Neural crest cell (in vitro differentiated cells): ENCODE measurements at regions not wholly inside any gene's neighbourhood (a gene's known extent, or its start where the extent isn't known, plus 50 kb on each side); places are given as distances from the start of the nearest gene placed in this dataset.

Source experiments
- DNase-seq: peaks from one replicate; pipeline ENCODE4 v3.0.0; 2021; ENCODE audit warnings: low read depth, mixed read lengths, low spot score
- H3K27ac Mint-ChIP-seq: one replicate; pipeline ENCODE4 v1.8.0; 2021; ENCODE audit warnings: mild to moderate bottlenecking, mixed read lengths; ENCODE audit not compliant: unreplicated experiment
- H3K27me3 Mint-ChIP-seq: 2 replicates; pipeline ENCODE4 v1.8.0; 2021; ENCODE audit warnings: low read depth, mild to moderate bottlenecking, mixed read lengths
- H3K36me3 Mint-ChIP-seq: 2 replicates; pipeline ENCODE4 v1.8.0; 2021; ENCODE audit warnings: low read depth, mild to moderate bottlenecking, mixed read lengths
- H3K4me1 Mint-ChIP-seq: 2 replicates; pipeline ENCODE4 v1.8.0; 2021; ENCODE audit warnings: mixed read lengths
- H3K4me3 Mint-ChIP-seq: one replicate; pipeline ENCODE4 v1.8.0; 2021; ENCODE audit warnings: mild to moderate bottlenecking, mixed read lengths
- H3K9me3 Mint-ChIP-seq: 2 replicates; pipeline ENCODE4 v1.8.0; 2021; ENCODE audit warnings: mixed read lengths
- CTCF ChIP-seq: fragments of 200-600 bp; sonication (generic); conservative IDR thresholded peaks from 2 replicates; pipeline ENCODE4 v1.5.0; 2021; ENCODE audit warnings: antibody characterized with exemption, mild to moderate bottlenecking

- H3K27me3 Mint-ChIP-seq = no peaks in the 10 kb centered on the region
- no peak for TF ChIP-seq CTCF
- no peaks in the 10 kb centered on the region for H3K9me3 Mint-ChIP-seq
- H3K4me1 Mint-ChIP-seq = peaks cover 9% of the 10 kb centered on the region
- DNase-seq = no peak
- no peaks in the 10 kb centered on the region for H3K36me3 Mint-ChIP-seq
- H3K4me3 Mint-ChIP-seq = no peak overlapping the region
- no peak overlapping the region for H3K27ac Mint-ChIP-seq
These were observed 247.2 kb downstream of the CEMIP2 start for GRCh38 chr9:71521132-71521531.

GRCh38 chr9:71519098-71519696 lies 249.1 kb downstream of the CEMIP2 start:
- no peaks in the 10 kb centered on the region for H3K36me3 Mint-ChIP-seq
- no peaks in the 10 kb centered on the region for H3K27me3 Mint-ChIP-seq
- no peak for TF ChIP-seq CTCF
- no peak for DNase-seq
- no peak overlapping the region for H3K4me3 Mint-ChIP-seq
- peaks cover 9% of the 10 kb centered on the region for H3K4me1 Mint-ChIP-seq
- no peak overlapping the region for H3K27ac Mint-ChIP-seq
- H3K9me3 Mint-ChIP-seq = no peaks in the 10 kb centered on the region

GRCh38 chr9:71518045-71518827 lies 250.1 kb downstream of the CEMIP2 start:
- no peak for DNase-seq
- no peak overlapping the region for H3K27ac Mint-ChIP-seq
- peaks cover 9% of the 10 kb centered on the region for H3K4me1 Mint-ChIP-seq
- no peaks in the 10 kb centered on the region for H3K9me3 Mint-ChIP-seq
- no peak for TF ChIP-seq CTCF
- no peaks in the 10 kb centered on the region for H3K36me3 Mint-ChIP-seq
- H3K27me3 Mint-ChIP-seq = no peaks in the 10 kb centered on the region
- no peak overlapping the region for H3K4me3 Mint-ChIP-seq

- Mint-ChIP-seq H3K4me1 (peaks cover 9% of the 10 kb centered on the region), H3K27me3 (no peaks in the 10 kb centered on the region), H3K9me3 (peaks cover 2% of the 10 kb centered on the region), H3K4me3 (no peak overlapping the region), H3K27ac (no peak overlapping the region), H3K36me3 (no peaks in the 10 kb centered on the region)
- DNase-seq = no peak
- no peak for TF ChIP-seq CTCF
These were observed 252.7 kb downstream of the CEMIP2 start for GRCh38 chr9:71515626-71516025.

GRCh38 chr9:71515107-71515506 lies 253.2 kb downstream of the CEMIP2 start:
- TF ChIP-seq CTCF = no peak
- no peak for DNase-seq
- no peak overlapping the region for H3K27ac Mint-ChIP-seq
- H3K9me3 Mint-ChIP-seq = peaks cover 2% of the 10 kb centered on the region
- H3K4me1 Mint-ChIP-seq = peaks cover 9% of the 10 kb centered on the region
- H3K4me3 Mint-ChIP-seq = no peak overlapping the region
- no peaks in the 10 kb centered on the region for H3K36me3 Mint-ChIP-seq
- no peaks in the 10 kb centered on the region for H3K27me3 Mint-ChIP-seq
